ENCODE measurements at regions not wholly inside any gene's neighbourhood (a gene's known extent, or its start where the extent isn't known, plus 50 kb on each side); places are given as distances from the start of the nearest gene placed in this dataset.

DNA sequence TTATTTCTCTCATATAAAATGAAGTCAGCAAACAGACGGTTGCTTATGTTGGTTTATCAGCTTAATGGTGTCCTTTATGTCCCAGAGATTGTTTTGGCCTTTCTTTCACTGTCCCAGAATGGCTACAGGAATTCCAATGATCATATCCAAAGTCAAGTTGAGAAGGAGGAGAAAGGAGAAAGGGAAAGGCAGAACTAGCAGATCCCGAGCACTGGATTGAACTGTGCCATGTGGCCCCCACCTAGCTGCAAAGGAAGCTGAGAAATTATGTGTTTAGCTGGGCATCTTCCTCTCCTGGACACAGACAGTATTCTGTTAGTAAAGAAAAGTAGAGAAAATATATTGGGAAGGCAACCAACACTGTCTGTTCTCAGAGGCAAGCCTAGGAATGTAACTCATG lies 90.7 kb upstream of the ANO4 start:
- H3K4me3 ChIP-seq (ENCODE audit: low read depth, low read length, poor library complexity, severe bottlenecking): no peak overlapping the region
- peaks cover 4% of the 10 kb centered on the region for H3K27me3 ChIP-seq (replicated peaks; ENCODE audit: insufficient read depth, low read depth, low read length, poor library complexity)
- intact Hi-C loops (cut with micrococcal nuclease; ENCODE audit: unreplicated experiment): no loop called here
- no peak overlapping the region for H3K27ac ChIP-seq (ENCODE audit: low read depth, low read length, poor library complexity, severe bottlenecking)
- TF ChIP-seq EZH2 (IDR thresholded peaks at IDR 0.05; ENCODE audit: borderline replicate concordance, low read depth, low read length, poor library complexity, severe bottlenecking): no peak
- TF ChIP-seq, protein P1, sequence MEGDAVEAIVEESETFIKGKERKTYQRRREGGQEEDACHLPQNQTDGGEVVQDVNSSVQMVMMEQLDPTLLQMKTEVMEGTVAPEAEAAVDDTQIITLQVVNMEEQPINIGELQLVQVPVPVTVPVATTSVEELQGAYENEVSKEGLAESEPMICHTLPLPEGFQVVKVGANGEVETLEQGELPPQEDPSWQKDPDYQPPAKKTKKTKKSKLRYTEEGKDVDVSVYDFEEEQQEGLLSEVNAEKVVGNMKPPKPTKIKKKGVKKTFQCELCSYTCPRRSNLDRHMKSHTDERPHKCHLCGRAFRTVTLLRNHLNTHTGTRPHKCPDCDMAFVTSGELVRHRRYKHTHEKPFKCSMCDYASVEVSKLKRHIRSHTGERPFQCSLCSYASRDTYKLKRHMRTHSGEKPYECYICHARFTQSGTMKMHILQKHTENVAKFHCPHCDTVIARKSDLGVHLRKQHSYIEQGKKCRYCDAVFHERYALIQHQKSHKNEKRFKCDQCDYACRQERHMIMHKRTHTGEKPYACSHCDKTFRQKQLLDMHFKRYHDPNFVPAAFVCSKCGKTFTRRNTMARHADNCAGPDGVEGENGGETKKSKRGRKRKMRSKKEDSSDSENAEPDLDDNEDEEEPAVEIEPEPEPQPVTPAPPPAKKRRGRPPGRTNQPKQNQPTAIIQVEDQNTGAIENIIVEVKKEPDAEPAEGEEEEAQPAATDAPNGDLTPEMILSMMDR (conservative IDR thresholded peaks at IDR 0.05; ENCODE audit: low read depth, low read length): no peak
- no peaks in the 10 kb centered on the region for H3K4me1 ChIP-seq (ENCODE audit: insufficient read depth, low read length, poor library complexity, severe bottlenecking)
- ChIA-PET POLR2A (ENCODE audit: low non-redundant PET) (no interaction called here), CTCF (no interaction called here)
- H3K36me3 ChIP-seq (ENCODE audit: insufficient read depth, low read length, poor library complexity, severe bottlenecking): no peaks in the 10 kb centered on the region
- no peaks in the 10 kb centered on the region for H3K9me3 ChIP-seq (ENCODE audit: low read depth, low read length, poor library complexity, severe bottlenecking)
- no TSS peak for BruUV-seq (replicated peaks)
- no peak for DNase-seq (ENCODE audit: low spot score)

DNA sequence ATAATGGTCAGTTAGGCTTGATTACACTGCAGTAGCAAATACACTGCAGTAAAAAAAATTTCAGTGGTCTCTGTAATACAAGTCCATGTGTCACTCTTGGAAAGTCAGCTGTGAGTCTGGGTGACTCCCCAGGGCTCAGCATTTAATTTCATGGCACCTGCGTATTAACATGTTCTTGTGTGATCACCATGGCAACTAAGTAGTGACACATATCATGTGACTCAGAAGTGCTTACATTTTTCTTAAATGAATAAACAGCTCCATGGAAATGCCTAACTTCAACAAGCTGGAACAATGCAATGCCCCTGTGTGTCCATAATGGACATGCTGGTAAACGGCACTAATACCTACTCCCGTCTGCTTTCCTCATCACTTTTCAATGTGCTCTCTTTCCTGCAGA lies 88.5 kb upstream of the ANO4 start:
- H3K27me3 ChIP-seq (replicated peaks; ENCODE audit: insufficient read depth, low read depth, low read length, poor library complexity): peaks cover 4% of the 10 kb centered on the region
- H3K36me3 ChIP-seq (ENCODE audit: insufficient read depth, low read length, poor library complexity, severe bottlenecking): no peaks in the 10 kb centered on the region
- POLR2A ChIA-PET (ENCODE audit: low non-redundant PET): no interaction called here
- intact Hi-C loops (cut with micrococcal nuclease; ENCODE audit: unreplicated experiment): no loop called here
- CTCF ChIA-PET: no interaction called here
- no peak for TF ChIP-seq EZH2 (IDR thresholded peaks at IDR 0.05; ENCODE audit: borderline replicate concordance, low read depth, low read length, poor library complexity, severe bottlenecking)
- TF ChIP-seq, protein P1 (conservative IDR thresholded peaks at IDR 0.05; ENCODE audit: low read depth, low read length): no peak
- DNase-seq (ENCODE audit: low spot score): no peak
- no peak overlapping the region for H3K27ac ChIP-seq (ENCODE audit: low read depth, low read length, poor library complexity, severe bottlenecking)
- no TSS peak for BruUV-seq (replicated peaks)
- no peaks in the 10 kb centered on the region for H3K9me3 ChIP-seq (ENCODE audit: low read depth, low read length, poor library complexity, severe bottlenecking)
- no peak overlapping the region for H3K4me3 ChIP-seq (ENCODE audit: low read depth, low read length, poor library complexity, severe bottlenecking)
- no peaks in the 10 kb centered on the region for H3K4me1 ChIP-seq (ENCODE audit: insufficient read depth, low read length, poor library complexity, severe bottlenecking)

DNA sequence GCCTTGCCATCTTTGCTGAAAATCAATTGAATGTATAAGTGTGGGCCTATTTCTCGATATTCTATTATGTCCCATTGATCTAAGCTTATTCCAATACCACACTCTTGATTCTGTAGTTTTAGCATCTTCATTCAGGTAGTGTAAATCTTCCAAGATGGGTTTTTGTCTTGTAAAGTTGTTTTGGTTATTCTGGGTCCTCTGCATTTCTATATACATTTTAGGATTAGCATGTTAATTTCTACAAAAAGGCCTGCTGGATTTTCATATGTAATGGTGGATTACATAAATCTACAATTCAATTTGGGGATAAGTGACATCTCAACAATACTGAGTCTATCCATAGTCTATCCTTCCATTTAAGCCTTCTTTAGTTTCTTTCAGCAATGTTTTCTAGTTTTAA lies 86.0 kb upstream of the ANO4 start:
- intact Hi-C loops (cut with micrococcal nuclease; ENCODE audit: unreplicated experiment): no loop called here
- Histone ChIP-seq H3K27me3 (replicated peaks; ENCODE audit: insufficient read depth, low read depth, low read length, poor library complexity) (peaks cover 4% of the 10 kb centered on the region), H3K4me3 (ENCODE audit: low read depth, low read length, poor library complexity, severe bottlenecking) (no peak overlapping the region), H3K27ac (ENCODE audit: low read depth, low read length, poor library complexity, severe bottlenecking) (no peak overlapping the region), H3K36me3 (ENCODE audit: insufficient read depth, low read length, poor library complexity, severe bottlenecking) (no peaks in the 10 kb centered on the region), H3K9me3 (ENCODE audit: low read depth, low read length, poor library complexity, severe bottlenecking) (no peaks in the 10 kb centered on the region), H3K4me1 (ENCODE audit: insufficient read depth, low read length, poor library complexity, severe bottlenecking) (no peaks in the 10 kb centered on the region)
- no TSS peak for BruUV-seq (replicated peaks)
- TF ChIP-seq EZH2 (IDR thresholded peaks at IDR 0.05; ENCODE audit: borderline replicate concordance, low read depth, low read length, poor library complexity, severe bottlenecking): no peak
- TF ChIP-seq, protein P1 (conservative IDR thresholded peaks at IDR 0.05; ENCODE audit: low read depth, low read length): no peak
- POLR2A ChIA-PET (ENCODE audit: low non-redundant PET): no interaction called here
- CTCF ChIA-PET: no interaction called here
- no peak for DNase-seq (ENCODE audit: low spot score)
